HEK293 (cell line): ENCODE measurements at regions not wholly inside any gene's neighbourhood (a gene's known extent, or its start where the extent isn't known, plus 50 kb on each side); places are given as distances from the start of the nearest gene placed in this dataset.

ENCODE experiments used
- CTCF ChIP-seq: fragments of 450-650 bp; formaldehyde crosslinking; IDR thresholded peaks from 2 replicates; pipeline ENCODE4 v1.5.1; 2016; ENCODE audit warnings: missing biosample characterization, missing genetic modification characterization
- SP7 ChIP-seq: fragments of 450-650 bp; formaldehyde crosslinking; IDR thresholded peaks from 2 replicates; pipeline ENCODE4 v1.5.1; 2016; ENCODE audit warnings: missing biosample characterization, missing genetic modification characterization
- ZNF114 ChIP-seq: fragments of 450-650 bp; formaldehyde crosslinking; IDR thresholded peaks from 2 replicates; pipeline ENCODE4 v1.5.0; 2017; ENCODE audit warnings: missing biosample characterization, missing genetic modification characterization
- ZNF2 ChIP-seq: fragments of 450-650 bp; formaldehyde crosslinking; IDR thresholded peaks from 2 replicates; pipeline ENCODE4 v1.5.1; 2016; ENCODE audit warnings: missing biosample characterization, missing genetic modification characterization
- ZNF274 ChIP-seq, 2 experiments: fragments of 200-500 bp in 1 of 2; fragments of 450-650 bp in 1 of 2; sonication (Bioruptor generic) in 1 of 2; formaldehyde crosslinking in 1 of 2; IDR thresholded peaks; 2 replicates each; pipeline versions ENCODE4 v1.5.1 to v1.6.1; 2014 to 2016; ENCODE audit warnings: borderline replicate concordance in 1 of 2, inconsistent platforms in 1 of 2, low read length in 1 of 2, missing biosample characterization in 1 of 2, missing genetic modification characterization in 1 of 2
- ZNF391 ChIP-seq: fragments of 450-650 bp; formaldehyde crosslinking; IDR thresholded peaks from 2 replicates; pipeline ENCODE4 v1.5.1; 2016; ENCODE audit warnings: low read depth, missing biosample characterization, missing genetic modification characterization, borderline replicate concordance

- TF ChIP-seq SP7 (tag by site-specific recombination): no peak
- TF ChIP-seq CTCF (tag by site-specific recombination): no peak
- TF ChIP-seq ZNF274 (IDR thresholded peaks at IDR 0.05; ENCODE audit: low read length): no peak
- no peak for TF ChIP-seq ZNF274 (tag by site-specific recombination; IDR thresholded peaks at IDR 0.05; ENCODE audit: borderline replicate concordance)
- no peak for TF ChIP-seq ZNF114 (tag by site-specific recombination)
- TF ChIP-seq ZNF391 (tag by site-specific recombination): no peak
- no peak for TF ChIP-seq ZNF2
These were observed 174.1 kb upstream of the RFX3 start for GRCh38 chr9:3699883-3700282.
